GM21576 (cell line): ENCODE measurements at regions not wholly inside any gene's neighbourhood (a gene's known extent, or its start where the extent isn't known, plus 50 kb on each side); places are given as distances from the start of the nearest gene placed in this dataset.
"Not testable (repeated sequence)": the region's sequence is repeated elsewhere in the genome, so short reads cannot be mapped to it uniquely, and the experiment has no call there.

ENCODE experiments used
- ATAC-seq: cut with Tn5 transposase; IDR thresholded peaks from one replicate; pipeline ENCODE4 v1.9.1; 2021; ENCODE audit warnings: mild to moderate bottlenecking, moderate library complexity; ENCODE audit not compliant: unreplicated experiment

DNA sequence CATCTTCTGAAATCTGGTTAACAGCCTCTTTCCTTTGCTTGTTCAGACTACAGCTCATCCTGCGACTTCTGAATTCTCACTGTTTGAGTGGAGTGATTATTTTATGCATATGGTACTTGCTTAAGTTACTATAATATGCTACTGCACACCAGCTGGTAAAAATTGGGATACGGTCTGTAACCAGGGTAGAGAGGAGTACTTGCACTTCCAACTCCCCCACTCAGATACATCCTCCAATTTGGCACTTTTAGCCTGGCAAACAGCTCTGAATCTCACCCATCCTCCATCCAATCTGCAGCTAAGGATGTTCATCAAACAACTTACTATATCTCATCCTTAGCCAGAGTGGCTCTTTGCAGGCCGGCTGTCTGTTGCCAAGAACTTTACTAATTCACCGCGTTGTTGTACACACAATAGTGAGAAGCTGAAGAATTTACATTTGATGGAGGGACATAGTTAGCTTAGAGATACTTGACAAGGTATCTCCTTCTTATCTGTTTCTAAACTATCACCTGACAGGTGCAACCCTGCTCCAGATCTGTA is 1323.6 kb upstream of the ALCAM start:
- not testable (repeated sequence) for ATAC-seq

DNA sequence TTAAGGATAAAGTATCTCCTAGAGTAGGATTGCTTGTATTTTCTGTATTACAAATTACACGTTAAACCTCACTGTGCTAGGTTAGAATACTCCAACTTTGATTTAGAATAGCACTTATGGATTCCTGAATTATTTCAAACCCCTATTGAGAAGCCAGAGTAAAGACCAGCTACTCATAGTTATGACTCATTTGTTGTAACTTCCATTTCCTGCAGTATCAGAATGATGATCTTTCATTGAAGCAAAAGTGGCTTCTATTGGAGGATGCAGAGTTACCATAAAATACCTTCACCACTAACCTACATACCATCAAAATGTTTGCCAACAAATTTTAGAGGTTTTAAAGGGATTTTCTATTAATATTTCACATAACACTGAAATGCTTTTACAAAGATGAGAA is 1322.7 kb upstream of the ALCAM start:
- no peak for ATAC-seq

DNA sequence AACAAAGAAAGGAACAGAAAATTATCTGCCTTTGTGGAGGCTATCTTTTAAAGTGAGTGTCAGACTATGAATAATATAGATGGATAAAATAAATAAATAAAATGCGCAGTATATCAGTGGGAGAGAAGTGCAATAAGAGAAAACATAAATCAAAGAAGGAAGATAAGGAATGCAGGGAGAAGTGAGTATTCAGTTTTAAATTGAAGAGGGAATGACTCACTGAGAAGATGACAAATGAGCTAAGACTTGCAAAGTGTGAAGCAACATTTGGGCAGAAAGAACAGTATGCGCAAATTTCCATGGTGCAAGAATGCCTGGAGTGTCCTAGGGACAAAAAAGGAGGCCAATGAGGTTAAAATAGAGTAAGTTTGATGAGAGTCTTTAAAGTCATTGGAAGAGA is 1300.1 kb upstream of the ALCAM start:
- no peak for ATAC-seq

DNA sequence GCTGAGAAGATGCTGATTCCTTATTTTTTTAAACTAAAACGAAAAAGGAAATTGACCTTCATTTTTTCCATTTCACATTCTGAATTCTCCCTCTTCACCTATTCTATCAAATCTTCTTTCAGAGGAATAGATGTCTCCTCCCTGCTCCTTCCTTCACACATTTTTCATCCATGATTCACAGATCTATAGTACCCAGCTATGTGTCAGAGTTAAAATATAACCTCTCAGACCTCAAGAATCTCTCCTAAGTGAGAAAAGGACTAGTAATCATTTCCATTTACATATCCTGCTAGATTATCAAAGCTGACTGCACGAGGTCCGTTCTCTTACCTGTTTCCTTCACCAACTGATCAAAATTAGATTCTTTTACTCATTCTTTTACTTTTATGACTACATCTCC is 1297.6 kb upstream of the ALCAM start:
- no peak for ATAC-seq

DNA sequence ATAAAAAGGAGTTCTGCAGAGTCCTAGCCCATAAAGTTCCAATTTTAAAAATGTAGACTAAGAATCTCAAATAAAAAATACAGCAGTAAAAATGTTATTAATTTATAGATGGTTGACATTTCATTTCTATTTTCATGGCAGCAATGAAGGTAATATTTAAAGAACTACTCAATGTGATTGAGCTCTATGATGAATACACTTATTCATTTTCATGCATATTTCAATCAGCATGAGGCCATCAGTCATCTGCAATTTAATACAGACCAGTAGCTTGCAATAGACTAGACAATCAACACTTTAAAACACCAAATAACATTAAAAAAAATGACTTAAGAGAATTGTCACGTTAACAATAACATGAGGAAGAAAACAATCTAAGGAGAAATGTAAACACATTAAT is 1295.8 kb upstream of the ALCAM start:
- ATAC-seq: no peak

DNA sequence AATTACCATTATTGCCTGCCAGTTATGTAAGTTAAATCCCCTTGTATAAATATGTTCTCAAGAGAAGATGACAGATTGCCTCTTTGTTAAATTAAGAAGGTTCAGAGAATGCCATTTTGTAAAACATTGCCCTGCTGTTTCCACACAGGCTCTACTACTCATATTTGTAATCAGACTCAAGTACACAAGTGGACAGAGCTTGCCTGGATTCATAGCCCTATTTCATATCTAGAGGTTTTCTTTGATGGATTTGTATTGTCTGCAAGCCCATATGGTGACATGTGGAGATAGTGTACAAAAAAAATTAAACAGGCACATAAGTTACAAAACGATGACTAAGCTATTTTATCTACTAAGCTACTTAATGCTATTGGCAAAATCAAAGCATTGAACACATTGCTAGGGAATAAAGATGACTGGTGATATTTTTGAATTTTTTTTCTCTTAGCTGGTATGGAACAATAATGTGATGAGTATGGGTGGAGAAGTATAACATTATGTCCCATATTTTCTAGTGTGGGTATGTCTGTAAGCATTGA is 1286.6 kb upstream of the ALCAM start:
- no peak for ATAC-seq

DNA sequence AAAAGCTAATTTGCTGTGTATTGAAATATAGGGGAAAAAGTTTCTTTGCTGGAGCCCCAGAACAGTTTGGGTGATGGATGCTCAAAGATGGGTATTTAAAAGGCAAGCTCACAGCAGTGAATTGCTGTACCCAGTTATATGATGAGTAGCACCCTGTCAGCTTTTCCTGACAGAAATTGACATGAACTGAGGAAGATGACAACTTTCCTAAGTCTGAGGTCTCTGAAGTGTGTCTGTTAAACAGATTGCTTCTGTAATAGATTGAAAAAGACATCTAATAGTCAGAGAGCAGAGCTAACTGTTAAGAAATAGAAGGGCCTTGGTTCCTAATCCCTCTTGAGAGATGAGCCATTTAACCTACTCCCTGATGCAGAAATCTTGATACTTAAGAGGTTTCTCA is 1278.0 kb upstream of the ALCAM start:
- ATAC-seq: no peak

DNA sequence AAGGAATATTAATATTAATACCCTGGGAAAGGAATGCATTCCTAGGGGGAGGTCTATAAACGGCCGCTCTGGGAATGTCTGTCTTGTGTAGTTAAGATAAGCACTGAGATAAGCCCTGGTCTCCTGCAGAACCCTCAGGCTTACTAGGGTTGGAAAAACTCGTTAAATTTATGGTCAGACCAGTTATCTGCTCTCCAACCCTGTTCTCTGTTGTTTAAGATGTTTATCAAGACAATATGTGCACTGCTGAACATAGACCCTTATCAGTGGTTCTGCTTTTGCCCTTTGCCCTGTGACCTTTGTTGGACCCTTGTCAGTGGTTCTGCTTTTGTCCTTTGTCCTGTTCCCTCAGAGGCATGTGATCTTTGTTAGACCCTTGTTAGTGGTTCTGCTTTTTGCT is 1276.7 kb upstream of the ALCAM start:
- ATAC-seq: not testable (repeated sequence)

DNA sequence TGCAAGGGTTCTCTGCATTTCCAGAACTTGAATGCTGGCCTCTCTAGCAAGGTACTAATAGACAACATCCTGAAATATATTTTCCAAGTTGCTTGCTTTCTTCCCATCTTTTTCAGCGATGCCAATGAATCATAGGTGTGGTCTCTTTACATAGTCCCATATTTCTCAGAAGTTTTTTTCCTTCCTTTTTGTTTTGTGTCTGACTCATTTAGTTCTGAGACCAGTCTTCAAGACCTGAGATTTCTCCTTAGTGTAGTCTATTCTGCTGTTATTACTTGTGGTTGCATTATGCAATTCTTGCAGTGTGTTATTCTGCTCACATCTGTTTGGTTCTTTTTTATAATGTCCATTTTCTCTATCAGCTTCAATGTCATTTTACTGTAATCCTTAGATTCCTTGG is 1265.0 kb upstream of the ALCAM start:
- no peak for ATAC-seq

DNA sequence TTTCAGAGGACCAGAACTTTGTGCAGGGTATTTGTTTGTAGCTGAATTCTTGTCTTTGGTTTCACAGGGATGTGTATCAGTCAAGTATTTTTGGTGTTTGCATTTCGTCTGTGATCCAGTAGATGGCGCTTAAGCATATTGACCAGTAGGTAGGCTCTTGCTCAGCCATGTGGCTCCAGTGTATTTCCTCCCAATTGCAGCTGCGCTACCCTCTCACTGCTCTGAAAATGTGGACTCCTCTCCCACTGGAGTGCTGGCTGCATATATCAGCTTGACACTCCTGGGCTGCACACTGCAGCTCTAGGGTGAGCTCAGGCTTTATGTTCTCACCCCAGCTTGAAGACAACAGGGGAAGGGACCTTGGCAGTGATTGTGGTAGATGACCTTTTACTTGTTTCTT is 1264.3 kb upstream of the ALCAM start:
- peak; percentile 92 for ATAC-seq

DNA sequence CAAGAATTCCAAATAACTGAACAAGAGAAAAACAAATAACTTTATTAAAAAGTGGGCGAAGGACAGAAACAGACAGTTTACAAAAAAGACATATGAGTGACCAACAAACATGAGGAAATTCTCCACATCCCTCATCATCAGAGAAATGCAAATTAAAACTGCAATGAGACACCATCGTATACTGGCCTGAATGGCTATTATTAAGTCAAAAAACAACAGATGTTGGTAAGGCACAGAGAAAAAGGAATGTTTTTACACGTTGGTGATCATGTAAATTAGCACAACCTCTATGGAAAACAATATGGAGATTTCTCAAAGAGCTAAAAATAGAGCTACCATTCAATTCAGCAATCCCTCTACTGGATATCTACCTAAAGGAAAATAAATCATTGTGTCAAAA is 1260.4 kb upstream of the ALCAM start:
- ATAC-seq: no peak

DNA sequence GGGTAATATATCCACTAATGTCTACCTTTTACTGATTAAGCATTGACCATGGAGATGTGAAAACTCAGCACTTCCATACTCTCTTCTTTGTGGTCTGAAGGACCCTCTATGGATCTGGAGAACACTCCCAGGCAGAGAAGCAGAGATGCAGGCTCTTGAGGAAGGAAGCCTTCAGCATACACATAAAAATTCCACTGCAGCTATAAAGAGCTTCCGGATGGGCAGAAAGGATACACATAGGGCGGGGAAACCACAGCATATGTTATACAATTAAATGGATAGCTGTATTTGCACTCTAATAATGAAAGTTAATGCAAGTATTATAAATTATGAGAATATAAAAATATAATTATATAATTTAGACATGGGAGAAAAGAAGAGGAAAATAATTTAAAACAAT is 1258.2 kb upstream of the ALCAM start:
- no peak for ATAC-seq

DNA sequence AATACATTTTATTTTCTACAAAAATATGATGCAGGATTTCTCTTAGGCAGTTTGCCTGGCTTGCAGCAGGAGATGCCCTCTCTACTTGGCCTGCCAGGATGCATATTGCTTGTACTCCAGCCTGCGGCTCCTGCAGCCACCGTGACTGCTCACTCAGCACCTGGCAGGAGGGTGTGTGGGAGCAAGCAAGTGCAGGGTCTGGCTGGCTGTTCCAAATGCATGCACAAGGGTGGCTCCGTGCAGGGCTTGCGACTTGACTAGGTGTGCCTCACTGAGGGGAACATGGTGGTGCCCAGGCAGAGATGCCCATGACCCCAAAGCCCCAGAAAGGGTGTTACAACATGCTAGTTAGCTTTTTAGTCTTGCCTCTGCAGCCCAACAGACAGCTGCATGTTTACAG is 1240.2 kb upstream of the ALCAM start:
- ATAC-seq: no peak

DNA sequence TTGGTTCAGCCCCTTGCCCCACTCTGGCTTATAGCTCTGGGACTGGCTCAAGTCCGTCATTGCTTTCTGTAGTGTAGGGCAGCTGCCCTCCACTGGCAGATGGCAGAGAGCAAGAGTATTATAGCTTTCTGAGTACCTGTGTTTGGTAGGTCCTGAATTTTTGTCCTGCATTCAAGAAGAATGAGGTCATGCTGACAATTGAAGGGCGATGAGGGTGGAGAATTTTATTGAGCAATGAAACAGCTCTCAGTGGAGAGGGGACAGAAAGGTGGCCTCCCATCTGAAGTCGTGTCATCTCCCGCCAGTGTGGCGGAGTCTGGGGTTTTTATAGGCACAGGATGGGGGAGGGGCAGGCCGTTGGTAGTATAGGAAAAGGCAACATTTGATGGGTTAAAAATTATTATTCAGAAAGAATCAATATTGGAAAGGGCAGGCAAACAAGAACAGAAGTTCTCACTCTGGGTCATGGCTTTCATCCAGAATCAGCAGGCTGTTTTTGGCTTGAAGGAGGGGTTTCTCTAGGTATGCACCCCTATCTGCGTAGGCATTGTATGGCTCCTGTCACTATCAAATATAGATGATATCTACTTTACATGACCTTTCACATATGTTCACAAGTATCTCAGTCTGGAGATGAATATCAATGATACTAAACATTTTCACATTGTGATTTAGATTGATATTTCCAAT is 1239.7 kb upstream of the ALCAM start:
- ATAC-seq: no peak

DNA sequence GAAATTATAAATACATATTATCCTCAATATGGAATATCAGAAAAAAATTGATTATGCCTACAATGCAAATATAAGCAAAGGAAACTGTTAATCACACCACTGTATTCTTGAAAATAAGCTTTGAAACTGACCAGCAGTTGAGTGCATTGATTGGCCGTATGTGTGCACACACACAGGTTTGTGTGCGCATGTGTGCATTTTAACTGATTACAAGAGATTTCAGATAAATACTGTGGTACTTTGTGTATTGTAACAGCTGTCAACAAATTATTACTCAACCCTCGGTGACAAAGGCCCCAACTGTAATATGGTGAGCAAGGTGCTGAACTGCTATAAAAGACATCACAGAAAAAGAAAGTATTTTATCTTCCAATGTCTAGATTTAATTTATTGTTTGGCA is 1238.9 kb upstream of the ALCAM start:
- ATAC-seq: no peak

DNA sequence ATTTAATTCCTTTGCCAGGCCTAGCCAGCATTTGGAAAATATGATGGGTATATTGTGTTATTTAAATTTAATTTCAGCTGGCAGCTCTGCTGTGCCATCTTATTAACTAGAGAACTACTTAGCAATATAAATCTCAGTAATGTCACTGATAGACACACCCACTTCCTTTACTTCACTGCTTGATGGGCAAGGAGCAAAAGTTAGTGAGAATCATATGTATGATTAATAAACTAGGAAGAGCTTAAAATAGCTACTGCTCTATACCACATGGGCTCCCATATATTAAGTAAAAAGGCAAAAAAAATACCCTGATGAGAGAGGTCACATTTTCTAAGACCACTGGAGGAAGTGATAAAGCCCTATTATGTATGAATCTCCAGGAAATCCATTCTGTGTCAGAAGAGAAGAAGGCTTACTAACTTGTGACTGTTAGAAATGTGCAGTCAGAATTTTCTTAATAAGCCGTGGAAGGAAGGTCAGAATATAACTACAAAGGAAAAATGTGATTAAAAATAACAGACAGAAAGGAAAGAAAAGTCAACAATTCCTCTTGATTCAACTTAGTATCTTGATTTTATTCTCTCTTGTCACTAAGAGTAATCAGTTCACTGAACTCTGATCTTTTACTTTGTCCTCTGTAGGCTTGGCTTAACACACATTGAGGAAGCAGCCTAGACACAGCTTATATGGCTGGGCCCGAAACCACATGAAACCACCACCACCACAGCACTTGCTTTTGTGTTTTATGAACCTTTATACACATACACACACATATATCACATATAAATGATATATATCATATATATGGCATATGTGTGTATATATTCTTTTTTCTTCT is 1233.9 kb upstream of the ALCAM start:
- no peak for ATAC-seq

DNA sequence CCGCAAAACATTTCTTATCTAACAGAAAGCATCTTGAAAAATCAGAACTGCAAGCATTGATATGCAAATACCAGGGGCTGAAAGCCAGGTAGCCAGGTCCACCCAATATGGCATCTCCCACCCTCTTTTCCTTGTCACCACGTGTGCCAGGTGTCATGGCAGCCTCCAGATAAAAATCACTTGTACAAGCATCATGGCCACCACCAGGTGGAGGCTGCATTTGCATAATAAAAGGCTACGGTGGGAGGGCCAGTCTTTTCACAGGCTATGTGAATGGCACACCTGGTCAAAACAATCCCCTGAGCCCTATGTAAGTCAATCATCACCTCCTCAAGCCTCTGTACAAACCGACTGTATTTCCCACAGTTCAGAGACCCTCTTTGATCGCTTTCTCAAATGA is 1233.1 kb upstream of the ALCAM start:
- no peak for ATAC-seq

DNA sequence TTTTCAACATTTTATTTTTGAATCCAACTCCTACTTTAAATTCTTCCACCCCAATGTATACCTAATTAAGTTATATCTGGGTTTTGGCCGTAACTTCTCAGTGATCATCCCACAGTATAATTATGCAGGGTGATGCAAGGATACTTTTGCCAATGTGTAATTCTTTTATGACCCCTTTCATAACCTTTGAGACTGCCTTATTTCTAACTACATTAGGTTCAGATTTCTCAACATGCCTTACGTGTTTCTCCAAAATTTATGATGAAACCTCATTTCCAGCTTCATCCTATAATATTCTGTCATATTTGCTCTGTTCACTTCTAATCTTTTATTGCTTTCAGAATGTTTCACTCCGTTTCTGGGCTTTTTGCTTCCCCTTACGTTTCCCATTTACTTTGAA is 1229.6 kb upstream of the ALCAM start:
- ATAC-seq: no peak

DNA sequence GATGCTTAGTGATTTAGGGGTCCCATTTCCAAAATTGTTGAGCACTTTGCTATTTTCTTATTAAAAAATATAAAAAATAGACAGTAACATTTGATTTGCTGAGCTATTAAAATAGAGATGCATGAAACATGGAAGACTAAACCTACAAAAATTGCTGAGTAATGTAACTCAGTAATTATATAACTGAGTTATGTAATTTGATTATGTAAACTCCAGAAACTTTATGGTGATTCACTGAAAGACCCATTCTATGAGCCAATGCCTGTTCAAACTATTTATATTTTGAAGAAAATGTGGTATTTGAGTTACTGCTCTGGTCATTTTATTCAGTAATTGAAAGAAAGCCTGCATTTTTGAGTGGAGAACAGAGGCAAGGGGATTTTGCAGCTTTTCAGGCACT is 1221.5 kb upstream of the ALCAM start:
- ATAC-seq: no peak

DNA sequence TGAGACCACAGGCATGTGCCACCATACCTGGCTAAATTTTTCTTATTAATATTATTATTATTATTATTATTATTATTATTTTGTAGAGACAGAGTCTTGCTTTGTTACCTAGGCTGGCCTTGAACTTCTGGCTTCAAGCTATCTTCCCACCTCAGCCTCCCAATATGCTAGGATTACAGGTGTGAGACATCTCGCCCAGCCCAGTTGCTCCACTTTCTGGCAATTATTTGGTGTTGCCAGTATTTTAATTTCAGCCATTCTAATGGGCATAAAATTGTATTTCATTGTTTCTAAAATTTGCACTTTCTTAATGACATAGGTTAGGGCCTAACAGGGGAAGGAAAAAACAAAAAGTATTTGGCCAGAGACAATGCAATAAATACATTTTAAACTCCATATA is 1217.6 kb upstream of the ALCAM start:
- no peak for ATAC-seq

DNA sequence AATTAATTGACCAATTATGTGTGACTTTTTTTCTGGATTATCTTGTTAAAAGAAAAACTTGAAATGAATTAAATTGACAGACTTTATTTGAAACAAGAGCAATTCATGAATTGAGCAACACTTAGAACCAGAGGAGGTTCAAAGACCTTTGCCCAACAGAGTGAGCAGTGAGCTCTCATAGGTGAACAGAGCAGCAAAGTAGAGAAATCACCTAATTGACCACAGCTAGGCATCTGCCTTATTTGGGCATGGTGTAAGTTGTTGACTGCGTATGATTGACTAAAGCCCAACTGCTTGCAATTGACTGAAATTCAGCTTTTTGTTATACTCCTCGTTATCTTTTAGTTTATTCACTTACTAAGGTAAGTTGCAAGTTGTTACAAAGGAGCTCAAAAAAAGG is 1216.0 kb upstream of the ALCAM start:
- no peak for ATAC-seq

DNA sequence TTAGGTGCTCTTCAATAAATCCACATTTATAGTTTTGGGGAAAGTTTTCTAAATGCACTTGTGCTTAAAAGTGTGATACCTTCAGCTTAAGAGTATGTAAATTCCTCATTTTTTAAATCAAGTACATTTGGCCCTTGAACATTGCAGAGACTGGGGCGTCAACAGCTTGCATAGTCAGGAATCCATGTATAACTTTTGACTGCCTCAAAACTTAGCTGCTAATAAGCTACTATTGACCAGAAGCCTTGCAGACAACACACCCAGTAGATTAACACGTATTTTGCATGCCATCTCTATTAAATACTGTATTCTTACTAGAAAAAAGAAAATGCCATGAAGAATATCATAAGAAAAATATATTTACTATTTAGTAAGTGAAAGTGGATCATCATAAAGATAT is 1211.8 kb upstream of the ALCAM start:
- no peak for ATAC-seq
